Left renal pelvis (tissue), 4 donors: ENCODE measurements at regions not wholly inside any gene's neighbourhood (a gene's known extent, or its start where the extent isn't known, plus 50 kb on each side); places are given as distances from the start of the nearest gene placed in this dataset.
"Not testable (repeated sequence)": the region's sequence is repeated elsewhere in the genome, so short reads cannot be mapped to it uniquely, and the experiment has no call there.

Experiments
- DNase-seq, 4 donors: peaks; one replicate each; pipeline ENCODE4 v3.0.0-alpha.2; 2013; ENCODE audit warnings: low read depth in 4 of 4, low spot score in 3 of 4

- no peak for DNase-seq
These were observed 245.3 kb upstream of the UFL1 start for GRCh38 chr6:96276305-96276704.

GRCh38 chr6:96276856-96277255 lies 244.8 kb upstream of the UFL1 start:
- no peak for DNase-seq

DNA sequence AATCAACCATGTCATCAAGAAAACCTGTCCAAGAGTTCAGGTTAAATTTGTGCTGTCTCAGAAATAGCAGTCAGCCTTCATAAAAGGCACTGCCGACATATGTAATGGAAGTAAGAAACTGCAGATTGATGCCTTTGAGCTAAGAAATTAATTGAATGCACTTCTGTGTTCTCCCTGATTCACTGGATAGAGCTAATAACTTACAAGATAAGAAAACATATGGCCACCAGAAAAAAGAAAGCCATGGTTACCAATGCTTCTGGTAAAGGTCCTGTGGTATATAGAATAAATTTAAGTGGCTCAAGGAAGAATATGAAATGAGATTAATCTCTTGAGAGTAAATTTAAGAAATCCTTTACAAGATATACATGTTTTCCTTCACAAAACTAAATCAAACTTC lies 242.5 kb upstream of the UFL1 start:
- no peak for DNase-seq

GRCh38 chr6:96286503-96286902 lies 235.1 kb upstream of the UFL1 start:
- DNase-seq, result no peak

- DNase-seq, result no peak
These were observed 222.1 kb upstream of the UFL1 start for GRCh38 chr6:96299525-96299924.

GRCh38 chr6:96301023-96301422 lies 220.6 kb upstream of the UFL1 start:
- no peak for DNase-seq

- no peak for DNase-seq
These were observed 219.8 kb upstream of the UFL1 start for GRCh38 chr6:96301781-96302180.

DNA sequence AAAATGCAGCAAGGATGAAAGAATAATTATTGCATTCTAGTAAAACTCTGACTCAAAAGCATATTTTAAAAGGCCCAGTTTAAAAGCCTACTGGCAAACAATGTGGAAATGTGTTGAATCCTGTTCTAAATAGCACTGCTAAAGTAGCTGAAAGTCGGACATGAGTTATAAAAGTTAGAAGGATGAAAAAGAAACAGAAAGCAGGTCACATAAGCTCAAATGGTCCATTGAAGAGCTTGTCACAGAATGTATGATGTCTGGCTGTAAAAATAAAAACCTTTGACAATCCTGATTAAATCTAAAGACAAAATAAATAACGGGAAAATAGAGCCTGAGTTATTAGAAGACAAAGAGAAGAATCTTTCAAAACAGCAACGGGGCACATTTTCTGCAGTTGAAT lies 218.6 kb upstream of the UFL1 start:
- DNase-seq, result no peak

DNA sequence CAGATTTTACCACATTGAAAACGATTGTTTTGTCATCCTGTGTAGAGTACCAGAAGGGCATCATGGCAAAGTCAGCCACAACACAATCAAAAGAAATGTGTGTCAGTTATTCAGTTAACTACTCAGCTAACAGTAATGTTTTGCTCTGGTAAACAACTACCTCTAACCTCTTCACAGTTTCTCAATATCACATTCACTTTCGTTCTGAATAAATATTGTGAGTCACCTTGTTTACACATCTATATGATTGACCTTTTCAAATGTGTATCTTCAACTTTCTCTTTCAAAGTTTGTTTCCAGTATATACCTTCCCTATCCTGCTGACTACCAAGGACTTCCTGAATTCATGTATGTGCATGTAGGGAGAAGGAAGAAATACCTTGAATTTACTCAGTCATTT lies 216.6 kb upstream of the UFL1 start:
- DNase-seq, result no peak

- no peak for DNase-seq
These were observed 190.7 kb upstream of the UFL1 start for GRCh38 chr6:96330884-96331283.

- DNase-seq, result no peak
These were observed 181.4 kb upstream of the UFL1 start for GRCh38 chr6:96340164-96340563.

DNA sequence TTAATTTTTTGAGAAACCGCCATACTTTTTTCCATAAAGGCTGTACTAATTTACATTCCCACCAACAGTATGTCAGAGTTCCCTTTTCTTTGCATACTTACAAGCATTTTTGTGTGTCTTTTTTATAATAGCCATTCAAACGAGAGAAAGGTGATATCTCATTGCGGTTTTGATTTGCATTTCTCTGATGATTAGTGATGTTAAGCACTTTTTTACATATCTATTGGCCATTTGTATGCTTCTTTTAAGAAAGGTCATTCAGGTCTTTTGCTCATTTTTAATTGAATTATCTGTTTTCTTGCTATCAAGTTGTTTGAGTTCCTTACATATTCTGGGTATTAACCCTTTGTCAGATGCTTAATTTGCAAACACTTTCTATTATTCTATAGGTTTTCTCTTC lies 176.1 kb upstream of the UFL1 start:
- no peak for DNase-seq

DNA sequence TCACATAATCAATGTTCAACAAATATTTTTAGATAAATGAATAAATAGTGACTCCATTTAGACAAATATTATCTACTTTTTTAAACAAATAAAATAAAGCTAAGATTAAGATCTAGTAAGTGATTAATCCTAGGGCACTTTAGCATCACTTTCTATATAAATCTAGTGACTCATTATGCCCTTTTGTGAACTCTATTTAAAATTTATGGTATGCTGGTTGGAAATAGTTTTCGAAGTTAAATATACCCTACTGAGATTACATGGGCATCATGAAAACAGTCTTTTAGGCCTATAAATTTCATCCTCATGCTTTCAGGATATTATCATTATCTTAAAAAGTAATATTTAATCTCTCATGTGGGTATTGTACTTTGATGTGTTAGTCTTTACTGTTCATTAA lies 140.4 kb upstream of the UFL1 start:
- no peak for DNase-seq

GRCh38 chr6:96391776-96392360 lies 129.7 kb upstream of the UFL1 start:
- peak in 2 of 4 donors; percentile 16 to 21 for DNase-seq

- DNase-seq, result no peak
These were observed 126.9 kb upstream of the UFL1 start for GRCh38 chr6:96394727-96395126.

DNA sequence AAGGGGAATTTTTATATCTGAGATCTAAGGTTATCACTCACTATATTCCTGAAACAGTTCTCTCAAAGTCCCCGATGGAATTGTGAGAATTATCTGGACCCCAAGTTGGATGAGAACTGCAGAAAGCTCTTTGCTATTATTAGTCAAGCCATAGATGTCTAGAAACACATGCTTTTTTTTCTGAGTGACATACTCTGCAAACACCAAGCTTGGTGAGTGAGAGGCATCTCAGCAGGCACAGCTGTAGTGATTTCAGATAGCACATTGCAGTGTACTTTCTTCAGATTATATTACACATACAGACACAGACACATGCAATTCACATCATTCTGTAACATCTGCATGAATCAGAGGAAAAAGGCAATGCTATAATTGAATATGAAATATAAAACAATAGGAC lies 111.1 kb upstream of the UFL1 start:
- DNase-seq, result no peak

DNA sequence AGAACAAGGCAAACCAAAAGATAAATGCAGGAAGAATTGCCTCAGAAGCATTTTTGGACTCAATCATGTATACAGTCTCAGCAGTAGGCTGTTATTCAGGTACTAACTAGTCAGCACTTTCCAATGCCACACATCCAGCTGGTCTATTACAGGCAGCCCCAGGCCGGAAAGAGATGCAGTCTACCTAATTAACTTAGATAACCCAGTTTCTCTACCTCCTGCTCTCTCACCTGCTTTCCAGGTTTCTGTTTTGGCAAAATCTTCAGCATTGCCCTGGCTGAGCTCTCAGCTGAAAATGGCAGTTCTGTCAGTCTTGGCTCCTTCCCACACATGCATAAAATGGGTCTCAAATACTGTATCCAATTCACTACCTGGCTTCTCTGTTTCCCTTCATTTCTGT lies 101.3 kb upstream of the UFL1 start:
- DNase-seq, result no peak

DNA sequence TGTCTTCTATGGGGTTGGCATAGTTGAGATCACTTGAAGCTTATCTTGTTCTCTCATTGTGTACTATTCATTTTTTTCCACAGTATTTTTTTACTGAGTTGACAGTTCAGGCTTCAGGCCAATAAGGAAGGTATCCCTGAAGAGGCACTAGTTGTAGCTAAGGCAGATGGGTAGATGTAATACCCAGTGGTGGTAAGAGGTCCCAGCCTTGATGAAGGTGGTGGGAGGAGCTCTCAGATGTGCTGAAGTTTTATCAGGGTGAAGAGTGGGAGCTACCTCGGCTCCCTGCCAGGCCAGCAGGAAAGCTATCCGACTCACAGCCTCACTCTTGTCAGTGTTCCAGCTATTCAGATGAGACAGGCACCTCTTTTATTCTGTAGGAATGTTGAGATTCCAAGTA lies 87.7 kb upstream of the UFL1 start:
- DNase-seq, result no peak

GRCh38 chr6:96436398-96436797 lies 85.2 kb upstream of the UFL1 start:
- no peak for DNase-seq

DNA sequence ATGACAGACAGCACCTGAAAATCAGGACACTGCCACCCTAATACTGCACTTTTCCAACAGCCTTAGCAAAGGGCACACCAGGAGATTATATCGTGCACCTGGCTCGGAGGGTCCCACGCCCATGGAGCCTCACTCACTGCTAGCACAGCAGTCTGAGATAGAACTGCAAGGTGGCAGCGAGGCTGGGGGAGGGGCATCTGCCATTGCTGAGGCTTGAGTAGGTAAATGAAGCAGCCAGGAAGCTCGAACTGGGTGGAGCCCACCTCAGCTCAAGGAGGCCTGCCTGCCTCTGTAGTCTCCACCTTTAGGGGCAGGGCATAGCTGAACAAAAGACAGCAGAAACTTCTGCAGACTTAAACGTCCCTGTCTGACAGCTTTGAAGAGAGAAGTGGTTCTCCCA lies 84.4 kb upstream of the UFL1 start:
- not testable (repeated sequence) for DNase-seq

DNA sequence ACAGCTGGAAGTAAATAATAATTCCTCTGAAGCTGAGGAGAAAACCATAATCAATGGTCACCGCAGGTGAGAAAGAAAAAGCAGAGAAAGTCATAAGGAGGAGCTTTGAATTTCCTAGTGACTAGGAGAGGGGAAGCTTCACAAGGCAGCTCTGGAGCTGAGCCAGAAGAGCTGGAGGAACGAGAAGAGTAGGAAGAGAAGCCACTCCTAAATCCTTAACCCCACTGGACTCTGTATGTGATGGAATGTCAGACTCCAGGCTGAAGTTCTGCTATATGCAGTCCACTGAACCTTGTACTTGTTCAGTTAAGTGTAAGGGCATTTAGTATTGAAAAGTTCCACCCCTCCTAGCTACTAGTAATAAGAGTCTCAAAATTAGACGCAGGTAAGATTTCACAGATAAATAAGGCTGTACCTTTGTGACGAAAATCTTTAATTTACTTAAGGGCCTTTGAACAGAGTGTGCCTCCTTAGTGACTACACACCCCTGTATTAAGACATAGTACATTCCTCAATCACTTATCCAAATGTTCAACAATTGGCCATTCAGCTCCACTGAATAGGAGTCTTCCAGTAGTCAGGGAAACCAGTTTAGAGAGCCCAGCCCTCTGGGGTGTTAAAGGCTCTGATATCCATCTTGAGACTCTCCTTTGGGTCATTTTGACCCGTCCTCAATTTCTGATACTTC lies 71.4 kb upstream of the UFL1 start:
- peak in 2 of 4 donors; percentile 27 to 47 for DNase-seq

DNA sequence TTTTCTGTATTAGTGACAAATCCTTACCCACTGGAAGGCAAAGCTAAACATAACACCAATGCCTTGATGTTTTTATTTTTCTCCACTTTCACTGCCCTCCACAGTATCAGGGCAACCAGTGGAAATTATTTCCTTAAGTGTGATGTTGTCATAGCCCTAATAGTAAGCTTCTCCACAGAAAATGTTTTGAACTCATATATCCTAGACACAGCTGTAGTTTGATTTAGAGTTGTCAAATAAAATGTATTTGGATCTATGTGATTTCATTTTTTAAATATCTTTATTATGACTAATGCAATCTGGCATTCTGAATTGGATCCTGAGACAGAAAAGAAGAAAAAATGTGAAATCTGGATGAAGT lies 70.9 kb upstream of the UFL1 start:
- DNase-seq, result no peak

DNA sequence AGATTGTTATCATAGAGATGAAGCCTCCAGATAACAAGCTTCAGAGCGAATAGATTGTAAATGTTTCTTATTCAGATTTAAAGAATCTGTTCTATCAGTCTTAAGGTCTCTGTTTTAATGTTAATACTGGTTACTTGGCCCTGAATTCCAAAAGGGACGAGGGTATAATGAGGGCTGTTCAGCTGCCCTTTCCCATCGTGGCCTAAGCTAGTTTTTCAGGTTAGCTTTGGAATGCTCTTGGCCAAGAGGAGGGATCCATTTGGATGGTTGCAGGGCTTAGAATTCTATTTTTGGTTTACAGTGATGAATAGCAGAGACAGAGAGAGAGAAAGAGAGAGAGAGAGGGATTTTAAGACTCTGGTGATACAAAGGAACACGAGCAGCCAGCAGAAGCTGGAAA lies 62.8 kb upstream of the UFL1 start:
- no peak for DNase-seq
